HFF-Myc (cell line): ENCODE measurements at regions not wholly inside any gene's neighbourhood (a gene's known extent, or its start where the extent isn't known, plus 50 kb on each side); places are given as distances from the start of the nearest gene placed in this dataset.
"Not testable (repeated sequence)": the region's sequence is repeated elsewhere in the genome, so short reads cannot be mapped to it uniquely, and the experiment has no call there.

Experiments used
- DNase-seq: peaks from one replicate; pipeline ENCODE4 v3.0.0-alpha.2; 2011; ENCODE audit warnings: low read depth; ENCODE audit errors: extremely low read depth
- H3K4me3 ChIP-seq: replicated peaks from 2 replicates; pipeline ENCODE4 v1.5.1; 2011; ENCODE audit warnings: low read depth, mild to moderate bottlenecking, control low read depth, low read length
- CTCF ChIP-seq: IDR thresholded peaks from 2 replicates; pipeline ENCODE4 v1.5.1; 2012; ENCODE audit warnings: mild to moderate bottlenecking, low read depth, low read length, control low read depth; ENCODE audit errors: missing control alignments

GRCh38 chr13:79936368-79937136, 404.4 kb downstream of the SPRY2 start:
- no peak overlapping the region for H3K4me3 ChIP-seq
- no peak for TF ChIP-seq CTCF
- peak; percentile 97 for DNase-seq

- no peak for DNase-seq
- TF ChIP-seq CTCF, result no peak
- H3K4me3 ChIP-seq, result no peak overlapping the region
These were observed 405.8 kb downstream of the SPRY2 start for GRCh38 chr13:79935121-79935520.

- no peak overlapping the region for H3K4me3 ChIP-seq
- DNase-seq, result no peak
- no peak for TF ChIP-seq CTCF
These were observed 407.5 kb downstream of the SPRY2 start for GRCh38 chr13:79933389-79933788.

GRCh38 chr13:79932556-79932955, 408.4 kb downstream of the SPRY2 start:
- DNase-seq, result no peak
- TF ChIP-seq CTCF, result no peak
- H3K4me3 ChIP-seq, result no peak overlapping the region

- not testable (repeated sequence) for H3K4me3 ChIP-seq, DNase-seq
These were observed 416.9 kb downstream of the SPRY2 start for GRCh38 chr13:79923973-79924556.

GRCh38 chr13:79919091-79919490, 421.8 kb downstream of the SPRY2 start:
- TF ChIP-seq CTCF, result no peak
- no peak for DNase-seq
- H3K4me3 ChIP-seq, result no peak overlapping the region

GRCh38 chr13:79918620-79919019, 422.3 kb downstream of the SPRY2 start:
- no peak overlapping the region for H3K4me3 ChIP-seq
- no peak for TF ChIP-seq CTCF
- no peak for DNase-seq
